Neural cell (in vitro differentiated cells): ENCODE measurements at regions not wholly inside any gene's neighbourhood (a gene's known extent, or its start where the extent isn't known, plus 50 kb on each side); places are given as distances from the start of the nearest gene placed in this dataset.

Experiments used
- EZH2 ChIP-seq: fragments of 200-600, 300-800 bp; shearing (Covaris generic), sonication (generic); IDR thresholded peaks from 2 replicates; pipeline ENCODE4 v1.6.1; 2014; ENCODE audit warnings: antibody characterized with exemption, low read length, borderline replicate concordance, mild to moderate bottlenecking; ENCODE audit not compliant: insufficient read depth, poor library complexity, severe bottlenecking
- MXI1 ChIP-seq: fragments of 450-650 bp; conservative IDR thresholded peaks from 2 replicates; pipeline ENCODE4 v1.6.1; 2014; ENCODE audit warnings: antibody characterized with exemption, mild to moderate bottlenecking; ENCODE audit not compliant: poor library complexity, severe bottlenecking
- POLR2AphosphoS5 ChIP-seq: IDR thresholded peaks from 2 replicates; pipeline ENCODE4 v1.6.1; 2012
- TAF1 ChIP-seq: IDR thresholded peaks from 2 replicates; pipeline ENCODE4 v1.6.1; 2012; ENCODE audit warnings: low read depth
- TF ChIP-seq, protein P1 (sequence below): fragments of 450-650 bp; IDR thresholded peaks from 2 replicates; pipeline ENCODE4 v1.5.1; 2014; ENCODE audit warnings: antibody characterized with exemption, mild to moderate bottlenecking, moderate library complexity; ENCODE audit not compliant: poor library complexity, severe bottlenecking

DNA sequence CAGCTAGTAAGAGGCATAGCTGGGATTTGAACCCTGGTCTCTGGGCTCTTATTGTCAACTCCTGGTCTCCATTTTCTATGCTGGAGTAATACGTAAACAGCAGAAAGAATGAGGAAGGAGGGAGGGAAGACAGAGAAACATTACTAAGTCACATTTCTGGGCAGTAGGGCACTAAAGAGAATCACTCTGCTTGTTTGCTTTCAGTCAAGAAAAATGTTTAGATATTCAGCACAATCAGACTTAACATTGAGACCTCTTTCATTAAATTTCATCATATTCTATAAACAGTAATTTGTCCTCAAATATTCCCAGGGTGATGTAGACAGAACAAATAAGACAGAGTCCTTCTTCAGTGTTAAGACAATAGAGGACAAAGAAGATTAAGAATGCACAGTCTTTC lies 67.7 kb upstream of the BNC1 start:
- TF ChIP-seq MXI1 (no peak), POLR2AphosphoS5 (no peak), EZH2 (no peak), TAF1 (no peak)
- TF ChIP-seq, protein P1, sequence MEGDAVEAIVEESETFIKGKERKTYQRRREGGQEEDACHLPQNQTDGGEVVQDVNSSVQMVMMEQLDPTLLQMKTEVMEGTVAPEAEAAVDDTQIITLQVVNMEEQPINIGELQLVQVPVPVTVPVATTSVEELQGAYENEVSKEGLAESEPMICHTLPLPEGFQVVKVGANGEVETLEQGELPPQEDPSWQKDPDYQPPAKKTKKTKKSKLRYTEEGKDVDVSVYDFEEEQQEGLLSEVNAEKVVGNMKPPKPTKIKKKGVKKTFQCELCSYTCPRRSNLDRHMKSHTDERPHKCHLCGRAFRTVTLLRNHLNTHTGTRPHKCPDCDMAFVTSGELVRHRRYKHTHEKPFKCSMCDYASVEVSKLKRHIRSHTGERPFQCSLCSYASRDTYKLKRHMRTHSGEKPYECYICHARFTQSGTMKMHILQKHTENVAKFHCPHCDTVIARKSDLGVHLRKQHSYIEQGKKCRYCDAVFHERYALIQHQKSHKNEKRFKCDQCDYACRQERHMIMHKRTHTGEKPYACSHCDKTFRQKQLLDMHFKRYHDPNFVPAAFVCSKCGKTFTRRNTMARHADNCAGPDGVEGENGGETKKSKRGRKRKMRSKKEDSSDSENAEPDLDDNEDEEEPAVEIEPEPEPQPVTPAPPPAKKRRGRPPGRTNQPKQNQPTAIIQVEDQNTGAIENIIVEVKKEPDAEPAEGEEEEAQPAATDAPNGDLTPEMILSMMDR, result no peak
